NCI-H524 (cell line): ENCODE measurements at regions not wholly inside any gene's neighbourhood (a gene's known extent, or its start where the extent isn't known, plus 50 kb on each side); places are given as distances from the start of the nearest gene placed in this dataset.

Experiments used
- DNase-seq, 2 experiments: peaks; one replicate each; lab custom pipeline; 2025; lab: John Stamatoyannopoulos, UW

DNA sequence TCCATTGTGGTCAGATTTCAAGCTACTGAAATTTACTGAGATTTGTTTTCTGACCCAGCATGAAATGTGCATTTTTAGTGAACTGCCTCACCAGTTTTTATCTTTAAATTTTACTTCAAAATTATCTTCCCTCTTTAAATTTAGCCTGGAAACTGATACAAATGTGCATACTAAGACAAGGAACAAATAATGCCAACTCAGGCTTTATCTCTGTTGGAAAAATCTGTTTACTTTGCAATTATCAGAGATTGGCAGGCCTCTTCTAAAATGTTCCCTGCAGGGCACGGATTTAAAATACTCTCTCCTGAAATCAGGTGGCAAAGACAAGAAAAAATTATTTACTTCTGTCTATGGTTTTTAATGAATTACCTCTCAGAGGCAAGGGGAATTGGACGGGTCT lies 151.0 kb upstream of the PTCH1 start:
- no peak for DNase-seq

DNA sequence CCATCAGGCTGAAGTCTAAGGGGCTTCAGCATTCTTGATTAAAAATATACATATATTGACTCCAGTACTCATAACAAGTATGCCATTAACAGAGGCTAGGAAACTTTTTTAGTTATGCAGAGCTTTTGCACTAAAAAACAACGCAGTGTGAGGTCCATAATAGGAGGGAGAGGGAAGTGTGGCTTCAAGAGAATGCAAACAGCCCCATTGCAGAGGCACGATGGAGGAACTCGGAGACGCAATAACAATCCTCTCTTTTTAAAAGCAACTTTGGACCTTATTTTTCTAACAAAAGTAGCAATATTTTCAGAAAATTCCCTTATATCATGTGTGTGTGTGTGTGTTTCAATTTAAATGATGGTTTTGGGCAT lies 150.0 kb upstream of the PTCH1 start:
- DNase-seq, result no peak

DNA sequence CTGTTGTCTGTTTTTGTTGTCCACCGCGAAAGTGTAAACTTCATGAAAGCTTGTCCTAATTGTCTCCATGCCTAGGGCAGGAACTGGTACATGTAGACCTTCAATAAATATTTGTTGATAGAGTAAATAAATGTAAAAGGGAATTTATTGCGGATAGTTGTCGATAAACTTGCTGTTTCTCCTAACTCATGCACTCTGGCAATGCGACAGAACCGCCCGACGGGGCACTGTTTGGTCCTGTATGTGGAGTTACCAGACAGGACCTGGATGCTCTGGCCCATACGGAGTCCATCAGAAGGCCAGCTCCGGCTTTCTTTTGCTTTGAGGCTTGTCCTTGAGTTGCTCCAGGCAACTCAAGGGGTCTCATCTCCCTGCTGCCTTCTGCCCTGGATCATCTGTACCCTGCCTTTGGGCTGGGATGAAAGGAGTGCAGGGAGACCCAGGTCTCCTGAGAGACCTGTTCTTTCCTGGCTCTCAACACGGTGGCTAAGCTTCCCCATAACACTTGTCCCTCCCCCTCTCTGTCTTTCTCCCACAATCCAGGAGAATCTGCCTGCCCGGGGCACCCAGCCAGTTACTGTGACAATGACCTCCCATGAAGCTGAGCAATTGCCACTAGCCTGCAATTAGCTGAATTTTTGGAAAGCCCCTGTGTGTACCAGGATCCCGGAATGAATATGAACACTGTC lies 149.5 kb upstream of the PTCH1 start:
- no peak for DNase-seq

DNA sequence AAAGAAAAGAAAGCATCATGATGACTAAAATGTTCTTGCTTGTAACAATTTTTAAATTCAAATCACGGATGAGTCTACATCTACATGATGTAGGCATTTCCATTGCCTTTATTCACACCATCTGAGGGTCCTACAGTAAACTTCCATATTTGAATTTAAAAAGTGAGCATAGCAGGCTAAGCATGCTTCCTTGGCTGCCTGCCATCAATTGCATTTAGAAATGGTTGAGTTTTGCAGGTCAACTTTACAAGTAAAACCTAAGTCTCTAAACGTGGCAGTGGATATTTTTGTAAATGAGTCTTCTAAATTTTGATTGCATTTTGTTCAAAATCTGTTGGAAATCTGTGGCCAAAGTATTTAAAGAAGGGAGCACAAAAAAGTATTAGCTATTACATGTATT lies 136.5 kb upstream of the PTCH1 start:
- DNase-seq, result no peak

DNA sequence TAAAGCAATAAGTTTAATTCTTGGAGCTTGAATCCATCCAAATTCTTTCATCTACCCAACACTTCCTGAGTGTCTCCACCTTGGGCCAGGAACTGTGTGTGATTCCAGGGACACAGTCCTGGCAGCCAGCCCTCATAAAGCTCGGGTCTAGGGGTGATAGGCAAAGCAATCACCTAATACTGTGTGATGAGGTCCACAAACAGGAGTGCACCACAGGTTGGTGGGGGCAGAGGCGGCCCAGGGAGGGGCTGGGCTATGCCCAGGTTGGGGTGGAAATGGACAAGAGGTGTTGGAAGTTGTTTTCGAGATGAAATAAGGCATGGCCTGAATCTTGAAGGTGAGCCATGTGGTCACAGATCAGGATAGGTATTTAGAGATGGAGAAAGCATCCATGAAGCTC lies 133.9 kb upstream of the PTCH1 start:
- DNase-seq, result no peak

DNA sequence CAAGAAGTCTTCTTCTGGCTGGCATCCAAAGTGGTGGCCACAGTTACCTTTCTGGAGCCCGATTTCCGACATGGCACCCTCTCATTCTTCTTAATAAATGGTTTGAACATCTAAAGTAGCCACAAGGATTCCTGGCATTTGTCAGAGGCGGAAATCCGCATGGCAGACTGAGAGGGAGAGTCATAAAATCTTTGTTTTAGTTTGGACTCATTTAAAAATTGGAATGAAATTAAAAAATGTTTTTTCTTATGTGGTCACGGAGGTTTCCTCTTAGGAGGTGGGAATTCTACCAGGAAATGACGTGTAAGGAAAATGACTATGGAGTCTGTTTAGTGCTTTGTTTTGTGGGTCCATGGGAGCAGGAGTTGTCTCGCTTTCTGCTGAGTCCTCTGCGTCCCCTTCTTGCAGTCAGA lies 133.0 kb upstream of the PTCH1 start:
- DNase-seq, result no peak

DNA sequence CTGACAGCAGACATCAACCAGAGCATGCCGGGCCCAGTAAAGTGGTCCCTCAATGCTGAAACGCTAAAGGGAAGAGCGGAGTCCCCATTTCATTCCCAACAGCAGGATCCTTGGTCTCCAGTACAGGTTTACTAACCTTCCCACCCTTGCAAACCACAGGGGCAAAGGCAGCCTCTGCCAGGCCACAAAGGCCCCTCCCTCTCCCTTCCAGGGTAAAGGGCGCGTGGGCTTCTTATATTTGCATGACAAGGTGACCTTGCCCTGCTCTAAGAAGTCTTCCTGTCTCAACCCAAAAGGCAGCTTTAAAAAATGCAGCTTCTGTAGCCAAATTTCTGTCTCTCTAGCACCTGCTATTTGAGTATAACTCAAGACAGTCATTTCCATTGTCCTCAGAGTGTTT lies 131.5 kb upstream of the PTCH1 start:
- DNase-seq, result no peak

DNA sequence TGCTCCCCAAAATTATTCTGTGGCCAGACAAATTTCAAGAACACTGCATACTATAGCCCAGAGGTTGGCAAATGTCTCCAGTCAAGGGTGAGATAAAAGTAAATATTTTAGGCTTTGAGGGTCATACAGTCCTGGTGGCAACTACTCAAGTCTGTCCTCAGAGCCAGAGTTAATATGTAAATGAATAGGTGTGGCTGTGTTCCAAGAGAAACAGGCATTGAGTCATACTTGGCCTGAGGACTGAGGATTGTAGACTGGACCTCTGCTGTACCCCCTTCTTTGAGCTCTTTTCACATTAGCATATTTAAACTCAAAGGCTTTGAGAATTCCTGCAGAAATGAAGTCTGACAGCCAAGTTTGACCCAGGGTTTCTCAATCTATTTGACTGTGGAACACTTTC lies 129.2 kb upstream of the PTCH1 start:
- DNase-seq, result no peak

DNA sequence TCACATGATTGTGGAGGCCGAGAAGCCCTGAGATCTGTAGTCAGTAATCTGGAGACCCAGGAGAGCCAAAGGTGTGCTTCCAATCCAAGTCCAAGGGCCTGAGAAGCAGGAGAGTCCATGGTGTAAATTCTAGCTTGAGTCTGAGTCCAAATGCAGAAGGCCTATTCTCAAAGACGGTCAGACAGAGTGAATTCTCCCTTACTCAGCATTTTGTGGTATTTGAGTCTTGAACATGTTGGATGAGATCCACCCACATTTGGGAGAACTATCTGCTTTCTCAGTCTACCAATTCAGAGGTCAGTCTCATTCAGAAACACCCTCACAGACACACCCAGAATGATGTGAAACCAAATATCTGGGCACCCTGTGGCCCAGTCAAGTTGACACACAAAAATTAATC lies 128.8 kb upstream of the PTCH1 start:
- DNase-seq, result no peak

DNA sequence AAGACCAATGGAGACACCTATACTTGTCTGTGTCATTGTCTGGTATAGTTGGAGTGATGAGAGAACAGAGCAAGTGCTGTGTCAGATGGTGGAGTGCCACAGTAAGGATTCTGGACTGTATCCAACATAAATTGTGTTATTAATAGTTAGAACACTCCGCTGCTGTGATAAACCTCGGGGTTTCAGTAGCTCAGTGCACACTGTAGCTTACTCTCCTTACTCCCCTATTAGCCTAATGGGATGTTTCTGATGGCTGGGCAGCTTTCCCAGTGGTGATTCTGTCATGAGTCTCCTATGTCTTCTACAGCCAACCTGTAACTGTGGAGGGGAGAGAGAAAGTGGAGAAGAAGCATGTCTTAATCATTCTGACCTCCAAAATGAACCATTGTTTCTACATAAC lies 127.6 kb upstream of the PTCH1 start:
- DNase-seq, result no peak

DNA sequence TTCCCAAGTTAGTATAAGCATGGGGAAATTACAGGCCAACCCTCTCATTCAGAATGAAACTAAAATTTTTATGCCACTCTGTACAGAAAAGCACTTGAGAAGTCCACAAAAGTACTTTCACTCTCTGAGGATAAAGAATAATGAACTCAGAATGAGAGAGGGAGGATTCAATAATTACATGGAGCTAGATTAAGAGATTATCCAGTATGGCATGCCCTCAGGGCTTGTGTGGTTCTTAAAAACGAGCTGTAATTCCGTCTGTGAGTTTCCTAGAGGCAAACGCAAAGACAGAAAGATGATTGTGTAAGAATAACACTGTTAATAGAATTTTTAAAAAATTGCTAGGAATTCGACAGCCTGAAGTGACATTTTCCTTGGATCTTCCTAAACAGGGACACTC lies 126.8 kb upstream of the PTCH1 start:
- DNase-seq, result no peak

DNA sequence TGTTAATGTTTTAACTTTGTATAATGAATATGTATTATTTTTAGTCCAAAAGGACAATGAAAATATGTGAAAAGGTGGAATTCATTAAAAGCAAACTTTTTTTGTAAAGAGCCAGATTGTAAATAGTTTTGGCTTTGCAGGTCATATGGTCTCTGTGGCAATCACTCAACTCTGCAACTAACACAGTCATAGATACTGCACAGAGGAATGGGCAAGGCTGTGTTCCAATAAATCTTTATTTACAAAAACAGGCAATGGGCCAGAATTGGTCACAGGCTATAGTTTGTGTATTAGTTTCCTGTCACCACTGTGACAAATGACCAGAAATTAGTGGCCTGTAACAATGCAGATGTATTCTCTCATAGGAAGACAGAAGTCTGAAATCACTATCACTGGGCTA lies 125.4 kb upstream of the PTCH1 start:
- no peak for DNase-seq

DNA sequence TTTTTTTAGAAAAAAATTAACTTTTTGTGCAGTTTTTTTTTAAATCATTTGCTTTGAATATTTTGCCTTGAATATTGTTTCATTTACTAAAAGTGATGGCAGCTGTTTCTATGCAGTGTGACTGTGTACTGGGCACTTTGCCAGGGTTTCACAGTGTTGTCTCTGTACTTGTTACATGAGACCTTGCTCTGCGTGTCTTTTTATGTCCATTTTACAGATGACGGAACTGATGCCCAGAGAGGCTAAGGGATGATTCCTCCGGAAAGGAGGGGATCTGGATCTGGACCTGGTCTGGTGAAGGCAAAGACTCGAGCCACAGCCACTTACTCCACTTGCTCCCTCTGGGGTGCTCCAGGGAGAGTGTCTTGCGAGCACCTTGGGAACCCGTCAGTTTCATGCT lies 124.8 kb upstream of the PTCH1 start:
- peak; percentile 9 to 46 for DNase-seq

DNA sequence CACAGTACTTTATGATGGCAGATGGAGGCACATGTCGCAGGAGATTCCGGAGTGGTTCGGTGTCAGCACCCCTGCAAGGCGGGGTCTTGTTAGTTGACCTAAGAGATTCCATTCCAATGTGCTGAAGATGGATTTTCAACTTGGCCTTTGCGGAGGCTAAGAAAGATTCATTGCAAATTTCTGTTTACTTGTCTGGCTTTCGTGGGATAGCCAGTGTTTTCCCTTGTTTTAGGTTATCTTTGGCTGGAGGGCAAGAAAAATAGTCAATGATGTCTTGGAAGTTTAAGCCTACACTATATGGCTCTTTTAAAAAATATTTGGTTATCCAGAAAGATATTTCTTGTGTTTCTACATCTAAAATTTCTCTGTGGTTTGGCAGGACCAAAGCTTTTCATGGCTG lies 123.6 kb upstream of the PTCH1 start:
- no peak for DNase-seq

DNA sequence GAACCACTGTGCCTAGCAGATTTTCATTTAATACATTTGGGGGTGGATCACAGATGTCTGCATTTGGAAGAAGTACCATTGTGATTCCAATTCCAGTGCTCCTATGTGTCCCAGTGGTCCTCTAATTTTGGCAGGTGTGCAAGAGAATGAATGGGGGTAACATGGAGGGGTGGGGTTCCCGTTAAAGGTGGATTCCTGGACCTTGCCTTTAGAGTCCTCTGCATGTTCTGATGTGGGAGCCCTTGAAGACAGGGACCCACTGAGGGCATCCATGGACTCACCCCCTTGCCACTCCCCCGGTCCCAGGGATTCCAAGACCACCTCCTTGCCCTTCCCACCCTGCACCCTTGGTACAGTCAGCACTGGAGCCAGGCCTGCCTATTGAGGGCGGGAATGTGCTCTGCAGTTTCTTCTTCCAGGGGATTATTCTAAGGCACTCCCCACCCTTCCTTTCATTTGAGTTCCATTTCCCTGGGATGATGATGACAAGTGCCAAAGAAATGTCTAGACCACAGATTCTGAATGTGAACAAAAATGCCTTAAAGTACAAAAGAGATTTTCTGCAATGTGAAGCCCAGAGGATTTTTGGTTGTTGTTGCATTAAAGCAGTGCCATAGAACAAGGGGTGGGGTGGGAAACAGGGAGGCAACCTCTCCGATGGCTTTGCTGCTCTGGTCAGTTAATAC lies 119.4 kb upstream of the PTCH1 start:
- DNase-seq, result no peak

DNA sequence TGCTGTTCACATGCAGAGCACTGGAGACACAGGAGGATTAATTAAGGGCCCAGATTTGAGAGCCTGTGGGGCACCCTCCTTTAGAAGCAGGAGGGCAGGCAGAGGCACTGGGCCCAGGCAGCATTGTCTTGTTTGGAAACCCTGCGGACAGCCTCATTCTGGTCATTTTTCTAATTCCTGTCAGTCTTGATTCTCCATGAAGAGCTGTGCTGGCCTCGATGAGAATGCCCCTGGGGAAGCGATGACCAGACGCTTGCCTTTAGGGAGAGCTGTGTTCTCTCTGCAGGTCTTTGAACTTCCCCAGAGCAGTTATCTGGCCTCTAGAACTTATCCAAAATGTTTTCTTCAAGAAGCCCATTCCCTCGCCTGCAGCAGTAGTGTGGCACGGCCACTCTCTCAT lies 117.8 kb upstream of the PTCH1 start:
- no peak for DNase-seq

DNA sequence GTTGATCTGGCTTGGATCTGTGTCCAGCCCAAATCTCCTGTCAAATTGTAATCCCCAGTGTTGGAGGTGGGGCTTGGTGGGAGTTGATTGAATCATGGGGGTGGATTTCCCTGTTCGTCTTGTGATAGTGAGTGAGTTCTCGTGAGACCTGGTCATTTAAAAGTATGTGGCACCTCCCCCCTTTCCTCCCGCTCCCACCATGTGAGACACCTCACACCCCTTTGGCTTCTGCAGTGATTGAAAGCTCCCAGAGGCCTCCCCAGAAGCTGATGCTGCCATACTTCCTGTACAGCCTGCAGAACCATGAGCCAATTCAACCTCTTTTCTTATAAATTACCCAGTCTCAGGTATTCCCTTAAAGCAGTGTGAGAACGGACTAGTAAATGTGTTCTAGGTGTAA lies 117.3 kb upstream of the PTCH1 start:
- no peak for DNase-seq

DNA sequence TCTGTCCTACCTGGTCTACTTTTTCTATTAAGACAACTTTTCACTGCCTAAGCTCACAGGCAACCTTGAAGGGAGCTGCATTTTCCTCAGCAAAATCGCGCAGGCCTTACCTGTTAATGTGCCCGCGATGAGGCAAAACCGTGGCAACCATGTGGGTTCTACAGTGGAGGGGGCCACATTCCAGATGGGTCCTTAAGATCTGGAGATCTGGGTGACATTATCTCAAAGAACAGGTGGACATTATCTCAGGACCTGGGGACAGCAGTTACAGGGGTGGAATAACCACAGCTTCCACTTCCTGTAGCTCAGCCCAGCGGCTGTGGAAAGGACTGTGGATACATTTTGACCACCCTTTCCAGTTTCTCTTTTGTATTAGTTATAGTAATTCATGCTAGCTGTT lies 112.8 kb upstream of the PTCH1 start:
- no peak for DNase-seq

DNA sequence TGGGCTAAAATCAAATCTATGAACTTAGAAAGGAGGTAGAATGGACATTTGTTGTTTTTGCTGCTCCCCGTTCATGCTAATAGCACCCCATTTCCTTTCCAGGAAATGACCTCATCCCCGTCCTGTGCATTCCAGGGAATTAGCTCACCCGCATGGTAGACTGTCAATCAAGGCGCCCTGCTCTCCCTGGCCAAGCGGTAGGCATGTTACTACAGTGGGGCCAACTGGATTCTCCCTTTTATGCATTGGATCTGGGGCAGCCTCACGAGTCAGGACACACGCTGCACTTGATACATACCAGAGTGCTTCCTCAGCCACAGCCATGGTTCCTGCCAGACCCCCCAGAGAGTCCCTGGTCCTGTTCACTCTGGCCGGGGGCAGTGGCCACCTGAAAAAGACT lies 111.0 kb upstream of the PTCH1 start:
- DNase-seq, result no peak

DNA sequence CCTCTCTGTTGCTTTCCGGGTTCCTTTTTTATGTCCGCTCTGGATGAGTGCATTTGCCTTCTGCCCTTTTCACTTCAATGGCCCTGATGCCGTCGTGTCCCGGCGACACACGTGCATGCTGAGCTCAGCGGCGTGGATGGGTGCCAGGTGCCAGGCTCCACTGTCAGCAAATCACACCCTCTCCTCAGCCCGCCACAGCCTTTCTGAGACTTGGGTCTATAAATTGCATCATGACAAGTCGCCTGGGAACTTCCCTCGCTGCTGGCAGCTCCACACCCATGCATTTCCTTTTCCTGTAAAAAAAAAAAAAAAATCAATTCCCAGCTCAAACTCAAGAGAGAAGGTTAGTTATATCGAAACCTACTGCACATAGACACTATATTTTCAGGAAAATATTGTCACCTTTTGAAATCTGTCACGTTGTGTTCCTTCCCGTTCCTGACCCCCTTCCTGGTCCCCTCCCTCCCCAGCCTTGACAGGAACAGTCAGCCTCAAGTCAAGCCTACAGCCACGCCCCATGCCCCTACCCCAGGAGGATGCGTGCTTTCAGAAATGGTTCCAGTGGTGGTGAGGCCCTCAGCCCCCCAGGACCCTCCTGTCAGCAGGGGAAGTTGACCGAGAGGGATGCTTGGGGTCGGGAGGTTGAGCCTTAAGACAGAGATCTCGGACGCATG lies 110.3 kb upstream of the PTCH1 start:
- DNase-seq, result no peak

DNA sequence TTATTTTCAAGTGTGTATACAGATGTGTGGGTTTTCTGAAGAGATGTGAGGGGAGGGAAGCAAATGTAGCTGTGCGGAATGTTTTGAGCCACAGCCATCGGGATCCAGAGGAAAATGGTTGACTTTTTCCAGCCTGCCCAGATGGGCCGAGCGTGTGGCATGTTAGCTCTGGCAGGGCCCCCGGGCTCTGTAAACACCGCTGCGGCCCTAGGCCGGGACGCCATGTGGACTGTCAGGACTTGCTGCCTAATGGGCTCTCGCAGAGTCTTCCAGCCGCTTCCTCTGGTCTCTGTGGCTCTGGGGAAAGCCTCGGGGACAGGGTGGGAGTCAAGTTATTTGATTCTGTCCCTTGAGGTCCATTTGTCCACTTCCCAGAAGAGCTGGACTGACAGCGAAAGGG lies 109.6 kb upstream of the PTCH1 start:
- no peak for DNase-seq

DNA sequence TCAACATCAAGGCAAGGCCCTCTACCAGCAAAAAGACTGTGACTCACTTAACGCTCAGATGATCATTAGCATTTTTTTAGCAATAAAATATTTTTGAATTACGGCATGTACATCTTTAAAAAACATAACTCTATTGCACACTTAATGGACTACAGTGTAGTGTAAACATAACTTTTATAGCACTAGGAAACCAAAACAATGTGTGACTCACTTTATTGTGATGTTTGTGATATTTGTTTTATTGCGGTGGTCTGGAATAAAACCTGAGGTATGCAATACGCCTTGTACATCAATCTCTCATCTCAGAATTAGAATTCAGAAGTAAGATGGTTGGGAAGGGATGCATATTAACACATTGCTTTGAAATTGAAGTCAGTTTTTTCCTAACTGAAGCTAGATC lies 106.9 kb upstream of the PTCH1 start:
- DNase-seq, result no peak

DNA sequence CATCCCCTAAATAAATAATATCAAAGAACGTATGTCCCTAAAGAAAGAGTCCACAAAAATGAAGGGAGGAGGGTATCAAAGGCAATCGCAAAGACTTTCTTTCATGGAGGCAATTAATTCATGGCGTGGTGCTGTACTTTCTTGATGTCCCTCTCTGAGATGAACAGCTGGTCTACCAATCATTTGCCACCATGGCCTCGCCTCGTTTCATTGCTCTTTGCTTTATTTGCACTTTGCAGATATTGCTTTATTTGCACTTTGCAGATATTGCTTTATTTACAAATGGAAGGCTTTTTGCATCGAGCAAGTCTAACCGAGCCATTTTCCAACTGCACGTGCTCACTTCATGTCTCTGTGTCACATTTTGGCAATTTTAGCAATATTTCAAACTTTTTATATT lies 104.0 kb upstream of the PTCH1 start:
- DNase-seq, result no peak

DNA sequence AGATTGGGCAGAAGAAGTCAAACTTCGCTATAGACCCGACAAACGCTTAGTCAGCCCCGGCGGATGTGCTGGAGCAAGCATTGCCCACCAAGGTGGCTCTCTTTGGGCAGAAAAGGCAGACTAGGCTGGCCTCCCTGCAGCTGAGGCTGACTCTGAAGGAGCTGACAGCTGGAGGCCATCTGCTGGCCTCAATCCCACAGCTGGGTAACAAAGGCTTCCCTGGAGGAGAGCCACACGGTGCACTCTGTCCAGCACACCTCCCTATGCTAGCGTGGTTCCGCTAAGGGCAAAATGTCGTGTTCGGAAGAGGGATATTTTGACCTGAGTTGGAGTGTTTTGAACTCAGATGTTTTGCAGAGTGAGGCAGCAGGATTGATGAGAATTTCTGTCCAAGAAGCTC lies 103.5 kb upstream of the PTCH1 start:
- DNase-seq, result peak in 1 of 2 experiments; percentile 43
